Neural progenitor cell (in vitro differentiated cells): ENCODE measurements at regions not wholly inside any gene's neighbourhood (a gene's known extent, or its start where the extent isn't known, plus 50 kb on each side); places are given as distances from the start of the nearest gene placed in this dataset.

Experiments
- DNase-seq: peaks from one replicate; pipeline ENCODE4 v3.0.0-alpha.2; 2016; ENCODE audit warnings: low spot score
- H2AFZ ChIP-seq: fragments of 200-600 bp; sonication (generic); replicated peaks from 2 replicates; pipeline ENCODE4 v1.6.1; 2016; ENCODE audit warnings: antibody characterized with exemption
- H3F3A ChIP-seq: fragments of 200-600 bp; sonication (generic); 2 replicates; pipeline ENCODE4 v1.6.1; 2016; ENCODE audit warnings: antibody characterized with exemption, low read depth
- H3K27ac ChIP-seq: fragments of 200-600 bp; sonication (generic); 2 replicates; pipeline ENCODE4 v1.5.1; 2016; ENCODE audit warnings: mild to moderate bottlenecking
- H3K27me3 ChIP-seq: fragments of 200-600 bp; sonication (generic); 2 replicates; pipeline ENCODE4 v1.6.1; 2016; ENCODE audit warnings: mild to moderate bottlenecking, moderate library complexity
- H3K36me3 ChIP-seq: fragments of 200-600 bp; sonication (generic); 2 replicates; pipeline ENCODE4 v1.5.1; 2016
- H3K4me1 ChIP-seq: fragments of 200-600 bp; sonication (generic); 2 replicates; pipeline ENCODE4 v1.6.1; 2016; ENCODE audit warnings: mixed run types
- H3K4me2 ChIP-seq: fragments of 200-600 bp; sonication (generic); 2 replicates; pipeline ENCODE4 v1.6.1; 2016
- H3K4me3 ChIP-seq: fragments of 200-600 bp; sonication (generic); 2 replicates; pipeline ENCODE4 v1.5.1; 2016
- H3K79me2 ChIP-seq: fragments of 200-600 bp; sonication (generic); 2 replicates; pipeline ENCODE4 v1.6.1; 2016; ENCODE audit warnings: low read depth
- H3K9ac ChIP-seq: fragments of 200-600 bp; sonication (generic); 2 replicates; pipeline ENCODE4 v1.6.1; 2016
- H3K9me3 ChIP-seq: fragments of 200-600 bp; sonication (generic); 2 replicates; pipeline ENCODE4 v1.5.1; 2016; ENCODE audit warnings: low read depth
- H4K20me1 ChIP-seq: fragments of 200-600 bp; sonication (generic); 2 replicates; pipeline ENCODE4 v1.6.1; 2016; ENCODE audit warnings: low read depth
- H3K27ac Mint-ChIP-seq: 3 replicates; pipeline ENCODE4 v1.8.0; 2021; ENCODE audit warnings: mixed read lengths
- H3K27me3 Mint-ChIP-seq: 2 replicates; pipeline ENCODE4 v1.8.0; 2022; ENCODE audit warnings: low read depth, mild to moderate bottlenecking, inconsistent platforms, moderate library complexity, mixed read lengths; ENCODE audit not compliant: insufficient read depth
- H3K36me3 Mint-ChIP-seq: 3 replicates; pipeline ENCODE4 v1.8.0; 2021; ENCODE audit warnings: mixed read lengths
- H3K4me1 Mint-ChIP-seq: 3 replicates; pipeline ENCODE4 v1.8.0; 2021; ENCODE audit warnings: mixed read lengths
- H3K4me3 Mint-ChIP-seq: 3 replicates; pipeline ENCODE4 v1.8.0; 2021; ENCODE audit warnings: mild to moderate bottlenecking, moderate library complexity, mixed read lengths
- H3K9me3 Mint-ChIP-seq: 3 replicates; pipeline ENCODE4 v1.8.0; 2020; ENCODE audit warnings: mixed read lengths
- CTCF ChIP-seq: fragments of 200-600 bp; sonication (generic); IDR thresholded peaks from 2 replicates; pipeline ENCODE4 v1.5.1; 2017; ENCODE audit warnings: antibody characterized with exemption, mild to moderate bottlenecking
- EZH2 ChIP-seq: fragments of 200-600 bp; sonication (generic); IDR thresholded peaks from 2 replicates; pipeline ENCODE4 v1.6.1; 2017; ENCODE audit warnings: antibody characterized with exemption, mild to moderate bottlenecking, moderate library complexity
- EZH2phosphoT487 ChIP-seq: fragments of 200-600 bp; sonication (generic); IDR thresholded peaks from 2 replicates; pipeline ENCODE4 v1.6.1; 2017; ENCODE audit warnings: antibody characterized with exemption

- no peaks in the 10 kb centered on the region for H3K36me3 Mint-ChIP-seq
- H3K27me3 Mint-ChIP-seq = no peaks in the 10 kb centered on the region
- DNase-seq = no peak
- peaks cover 6% of the 10 kb centered on the region for H3K4me1 ChIP-seq
- H3F3A ChIP-seq = no peaks in the 10 kb centered on the region
- no peak overlapping the region for H3K9ac ChIP-seq
- H3K4me1 Mint-ChIP-seq = peaks cover 22% of the 10 kb centered on the region
- H3K27me3 ChIP-seq = no peaks in the 10 kb centered on the region
- H3K79me2 ChIP-seq = no peaks in the 10 kb centered on the region
- no peaks in the 10 kb centered on the region for H3K36me3 ChIP-seq
- no peak overlapping the region for H2AFZ ChIP-seq
- H3K4me3 ChIP-seq = no peak overlapping the region
- no peak overlapping the region for H3K27ac ChIP-seq
- no peaks in the 10 kb centered on the region for H4K20me1 ChIP-seq
- no peak overlapping the region for H3K4me3 Mint-ChIP-seq
- no peaks in the 10 kb centered on the region for H3K9me3 ChIP-seq
- H3K27ac Mint-ChIP-seq = peak overlapping the region; percentile 51
- peaks cover 3% of the 10 kb centered on the region for H3K9me3 Mint-ChIP-seq
- TF ChIP-seq CTCF (no peak), EZH2phosphoT487 (no peak), EZH2 (no peak)
- no peak overlapping the region for H3K4me2 ChIP-seq
These were observed 135.5 kb downstream of the PJA1 start for GRCh38 chrX:69029771-69030170.

- H3K27ac ChIP-seq = no peak overlapping the region
- H3K9me3 Mint-ChIP-seq = peaks cover 3% of the 10 kb centered on the region
- H2AFZ ChIP-seq = no peak overlapping the region
- no peaks in the 10 kb centered on the region for H3K36me3 ChIP-seq
- no peaks in the 10 kb centered on the region for H3K36me3 Mint-ChIP-seq
- TF ChIP-seq EZH2phosphoT487 = no peak
- TF ChIP-seq EZH2 = no peak
- TF ChIP-seq CTCF = no peak
- H3K4me1 Mint-ChIP-seq = peaks cover 18% of the 10 kb centered on the region
- H3K4me3 Mint-ChIP-seq = no peak overlapping the region
- no peaks in the 10 kb centered on the region for H3K27me3 ChIP-seq
- H3K27me3 Mint-ChIP-seq = no peaks in the 10 kb centered on the region
- no peak overlapping the region for H3K4me3 ChIP-seq
- H3K9ac ChIP-seq = no peak overlapping the region
- H3F3A ChIP-seq = no peaks in the 10 kb centered on the region
- no peak for DNase-seq
- H4K20me1 ChIP-seq = no peaks in the 10 kb centered on the region
- H3K4me1 ChIP-seq = peaks cover 6% of the 10 kb centered on the region
- H3K79me2 ChIP-seq = no peaks in the 10 kb centered on the region
- no peak overlapping the region for H3K4me2 ChIP-seq
- H3K27ac Mint-ChIP-seq = no peak overlapping the region
- H3K9me3 ChIP-seq = no peaks in the 10 kb centered on the region
These were observed 136.5 kb downstream of the PJA1 start for GRCh38 chrX:69028761-69029120.

- peaks cover 3% of the 10 kb centered on the region for H3K9me3 Mint-ChIP-seq
- H3K4me3 Mint-ChIP-seq = no peak overlapping the region
- Histone ChIP-seq H3K4me2 (no peak overlapping the region), H3K79me2 (no peaks in the 10 kb centered on the region), H3K4me3 (no peak overlapping the region), H3K9me3 (no peaks in the 10 kb centered on the region), H3K27ac (no peak overlapping the region), H3F3A (no peaks in the 10 kb centered on the region), H4K20me1 (no peaks in the 10 kb centered on the region), H3K36me3 (no peaks in the 10 kb centered on the region), H3K27me3 (no peaks in the 10 kb centered on the region), H3K9ac (no peak overlapping the region), H3K4me1 (peaks cover 6% of the 10 kb centered on the region), H2AFZ (no peak overlapping the region)
- H3K27ac Mint-ChIP-seq = no peak overlapping the region
- peaks cover 16% of the 10 kb centered on the region for H3K4me1 Mint-ChIP-seq
- H3K36me3 Mint-ChIP-seq = no peaks in the 10 kb centered on the region
- no peaks in the 10 kb centered on the region for H3K27me3 Mint-ChIP-seq
- no peak for TF ChIP-seq EZH2phosphoT487
- TF ChIP-seq EZH2 = no peak
- no peak for TF ChIP-seq CTCF
- no peak for DNase-seq
These were observed 137.1 kb downstream of the PJA1 start for GRCh38 chrX:69028006-69028760.
